ENCODE measurements at regions not wholly inside any gene's neighbourhood (a gene's known extent, or its start where the extent isn't known, plus 50 kb on each side); places are given as distances from the start of the nearest gene placed in this dataset.

GRCh38 chr3:94294806-94295205 is 231.9 kb downstream of the NSUN3 start:
- no peak for TF ChIP-seq POLR2A (IDR thresholded peaks at IDR 0.05; ENCODE audit: extremely low read depth, insufficient read length)
- no peak for TF ChIP-seq CTCF (IDR thresholded peaks at IDR 0.05; ENCODE audit: low read depth, low read length)
- TF ChIP-seq MAX (IDR thresholded peaks at IDR 0.05; ENCODE audit: low read depth, low read length), result no peak
- no peak for TF ChIP-seq MYC (IDR thresholded peaks at IDR 0.05; ENCODE audit: low read depth, low read length)
